NCI-H524 (cell line): ENCODE measurements at regions not wholly inside any gene's neighbourhood (a gene's known extent, or its start where the extent isn't known, plus 50 kb on each side); places are given as distances from the start of the nearest gene placed in this dataset.

ENCODE experiments used
- DNase-seq, 2 experiments: peaks; one replicate each; lab custom pipeline; 2025; lab: John Stamatoyannopoulos, UW

- no peak for DNase-seq
These were observed 61.6 kb downstream of the LSM5 start for GRCh38 chr7:32428546-32428945.

- peak; percentile 55 to 66 for DNase-seq
These were observed 62.4 kb downstream of the LSM5 start for GRCh38 chr7:32427769-32428291.

- DNase-seq: no peak
These were observed 73.3 kb downstream of the LSM5 start for GRCh38 chr7:32416846-32417245.

GRCh38 chr7:32415936-32416335, 74.2 kb downstream of the LSM5 start:
- no peak for DNase-seq

- DNase-seq: no peak
These were observed 74.7 kb downstream of the LSM5 start for GRCh38 chr7:32415519-32415918.

GRCh38 chr7:32412471-32412870, 77.7 kb downstream of the LSM5 start:
- no peak for DNase-seq

GRCh38 chr7:32410545-32410944, 79.6 kb downstream of the LSM5 start:
- DNase-seq: no peak

- no peak for DNase-seq
These were observed 83.8 kb downstream of the LSM5 start for GRCh38 chr7:32406386-32406785.

- DNase-seq: no peak
These were observed 86.5 kb downstream of the LSM5 start for GRCh38 chr7:32403463-32404229.

GRCh38 chr7:32400676-32401075, 89.5 kb downstream of the LSM5 start:
- DNase-seq: no peak

GRCh38 chr7:32399311-32399710, 90.9 kb downstream of the LSM5 start:
- no peak for DNase-seq

- no peak for DNase-seq
These were observed 95.0 kb downstream of the LSM5 start for GRCh38 chr7:32395168-32395567.

GRCh38 chr7:32393861-32394260, 96.3 kb downstream of the LSM5 start:
- no peak for DNase-seq

- no peak for DNase-seq
These were observed 100.0 kb downstream of the LSM5 start for GRCh38 chr7:32390210-32390609.

- no peak for DNase-seq
These were observed 104.7 kb downstream of the LSM5 start for GRCh38 chr7:32385316-32385956.

GRCh38 chr7:32381024-32381601, 109.1 kb downstream of the LSM5 start:
- no peak for DNase-seq

- no peak for DNase-seq
These were observed 110.6 kb downstream of the LSM5 start for GRCh38 chr7:32379510-32380112.

GRCh38 chr7:32378988-32379387, 111.2 kb downstream of the LSM5 start:
- no peak for DNase-seq

- DNase-seq: no peak
These were observed 125.6 kb downstream of the LSM5 start for GRCh38 chr7:32364581-32364980.

GRCh38 chr7:32360127-32360526, 130.1 kb downstream of the LSM5 start:
- no peak for DNase-seq

GRCh38 chr7:32357535-32358277, 132.5 kb downstream of the LSM5 start:
- peak; percentile 33 to 55 for DNase-seq
